Natural killer cell (primary cell): ENCODE measurements at regions not wholly inside any gene's neighbourhood (a gene's known extent, or its start where the extent isn't known, plus 50 kb on each side); places are given as distances from the start of the nearest gene placed in this dataset.

Source experiments
- ATAC-seq, 3 donors: fragments of 150-1000 bp in 2 of 3; fragments of 200-7000 bp in 1 of 3; cut with Tn5 transposase; 1 replicate in 1 of 3; 2 replicates in 2 of 3; pipeline ENCODE4 v1.10.0; 2021; ENCODE audit warnings: mild to moderate bottlenecking in 2 of 3, moderate library complexity in 2 of 3
- DNase-seq, 2 donors: peaks; one replicate each; pipeline versions ENCODE4 v3.0.0 to v3.0.0-alpha.2; 2013 to 2021; ENCODE audit warnings: mixed read lengths in 1 of 2
- H3K27ac ChIP-seq: one replicate; pipeline ENCODE4 v1.5.1; 2013; ENCODE audit warnings: mild to moderate bottlenecking, low read length
- H3K27me3 ChIP-seq: one replicate; pipeline ENCODE4 v1.6.1; 2013; ENCODE audit warnings: low read length; ENCODE audit not compliant: control insufficient read depth, insufficient read depth
- H3K36me3 ChIP-seq: one replicate; pipeline ENCODE4 v1.6.1; 2013; ENCODE audit warnings: low read length; ENCODE audit not compliant: control insufficient read depth, insufficient read depth
- H3K4me1 ChIP-seq: one replicate; pipeline ENCODE4 v1.6.1; 2013; ENCODE audit warnings: low read length; ENCODE audit not compliant: control insufficient read depth, insufficient read depth
- H3K4me3 ChIP-seq: one replicate; pipeline ENCODE4 v1.5.1; 2013; ENCODE audit warnings: low read length
- H3K9me3 ChIP-seq: one replicate; pipeline ENCODE4 v1.6.1; 2013; ENCODE audit warnings: low read length; ENCODE audit not compliant: control insufficient read depth, insufficient read depth
- H3K27ac Mint-ChIP-seq, 2 donors: one replicate each; pipeline ENCODE4 v1.8.0; 2022; ENCODE audit warnings: mild to moderate bottlenecking in 2 of 2, mixed read lengths in 2 of 2, moderate library complexity in 1 of 2
- H3K27me3 Mint-ChIP-seq, 2 donors: one replicate each; pipeline ENCODE4 v1.8.0; 2022; ENCODE audit warnings: low read depth in 2 of 2, mixed read lengths in 2 of 2
- H3K36me3 Mint-ChIP-seq: one replicate; pipeline ENCODE4 v1.8.0; 2022; ENCODE audit warnings: mixed read lengths
- H3K4me1 Mint-ChIP-seq, 2 donors: one replicate each; pipeline ENCODE4 v1.8.0; 2022; ENCODE audit warnings: mixed read lengths in 2 of 2
- H3K4me3 Mint-ChIP-seq: one replicate; pipeline ENCODE4 v1.8.0; 2022; ENCODE audit warnings: mild to moderate bottlenecking, moderate library complexity, mixed read lengths
- H3K9me3 Mint-ChIP-seq, 2 donors: one replicate each; pipeline ENCODE4 v1.8.0; 2022; ENCODE audit warnings: mixed read lengths in 2 of 2
- WGBS: methylation state at CpG from one replicate; pipeline ENCODE4 v1.1.7; 2013; ENCODE audit warnings: missing lambda C conversion rate; ENCODE audit not compliant: insufficient coverage; 5-methylcytosine and 5-hydroxymethylcytosine counted together
- intact Hi-C: fragments of 100-400 bp; cut with micrococcal nuclease; formaldehyde crosslinking; loops from one replicate; pipeline ENCODE4 v1.14.2; 2022
- TF ChIP-seq, protein P1 (sequence below): fragments of 200-600 bp; IDR thresholded peaks from one replicate; pipeline ENCODE4 v1.8.0; 2022; ENCODE audit warnings: antibody characterized with exemption

DNA sequence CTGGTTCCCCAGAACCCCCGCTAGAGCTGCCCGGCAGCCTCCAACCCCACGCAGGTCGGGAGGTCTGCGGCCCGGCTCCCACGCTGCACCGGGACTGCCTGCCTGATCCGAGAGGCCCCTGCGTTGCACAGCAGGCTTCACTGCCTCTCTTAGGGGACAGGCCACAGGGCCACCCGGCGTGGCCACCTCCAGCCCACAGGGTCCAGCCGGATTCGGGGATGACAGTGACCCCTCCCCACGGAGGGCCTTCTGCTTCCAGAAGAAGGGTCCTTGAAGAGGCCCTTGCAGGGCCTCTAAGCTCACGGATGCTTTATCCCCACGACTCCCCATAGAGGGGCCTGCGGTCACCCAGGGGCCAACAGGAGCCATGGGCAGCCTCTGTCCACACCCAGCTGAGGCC is 66.1 kb upstream of the PPP1R26 start:
- no peak for DNase-seq
- intact Hi-C loops: loop anchor here (5.0 kb wide), 2 partner anchors 716 to 961 kb away; no protein-coding TSS in a partner anchor
- Mint-ChIP-seq H3K27ac (no peak overlapping the region), H3K4me1 (no peaks in the 10 kb centered on the region), H3K27me3 (peaks cover 0 to 2% of the 10 kb centered on the region in 2 donors), H3K9me3 (no peaks in the 10 kb centered on the region), H3K36me3 (no peaks in the 10 kb centered on the region), H3K4me3 (no peak overlapping the region)
- no peak overlapping the region for H3K4me3 ChIP-seq
- no peaks in the 10 kb centered on the region for H3K36me3 ChIP-seq
- H3K4me1 ChIP-seq: no peaks in the 10 kb centered on the region
- no peaks in the 10 kb centered on the region for H3K9me3 ChIP-seq
- 88% methylated on average over 18 of the region's 18 CpGs for WGBS
- H3K27me3 ChIP-seq: no peaks in the 10 kb centered on the region
- ATAC-seq: no peak
- TF ChIP-seq, protein P1, sequence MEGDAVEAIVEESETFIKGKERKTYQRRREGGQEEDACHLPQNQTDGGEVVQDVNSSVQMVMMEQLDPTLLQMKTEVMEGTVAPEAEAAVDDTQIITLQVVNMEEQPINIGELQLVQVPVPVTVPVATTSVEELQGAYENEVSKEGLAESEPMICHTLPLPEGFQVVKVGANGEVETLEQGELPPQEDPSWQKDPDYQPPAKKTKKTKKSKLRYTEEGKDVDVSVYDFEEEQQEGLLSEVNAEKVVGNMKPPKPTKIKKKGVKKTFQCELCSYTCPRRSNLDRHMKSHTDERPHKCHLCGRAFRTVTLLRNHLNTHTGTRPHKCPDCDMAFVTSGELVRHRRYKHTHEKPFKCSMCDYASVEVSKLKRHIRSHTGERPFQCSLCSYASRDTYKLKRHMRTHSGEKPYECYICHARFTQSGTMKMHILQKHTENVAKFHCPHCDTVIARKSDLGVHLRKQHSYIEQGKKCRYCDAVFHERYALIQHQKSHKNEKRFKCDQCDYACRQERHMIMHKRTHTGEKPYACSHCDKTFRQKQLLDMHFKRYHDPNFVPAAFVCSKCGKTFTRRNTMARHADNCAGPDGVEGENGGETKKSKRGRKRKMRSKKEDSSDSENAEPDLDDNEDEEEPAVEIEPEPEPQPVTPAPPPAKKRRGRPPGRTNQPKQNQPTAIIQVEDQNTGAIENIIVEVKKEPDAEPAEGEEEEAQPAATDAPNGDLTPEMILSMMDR: no peak
- no peak overlapping the region for H3K27ac ChIP-seq

DNA sequence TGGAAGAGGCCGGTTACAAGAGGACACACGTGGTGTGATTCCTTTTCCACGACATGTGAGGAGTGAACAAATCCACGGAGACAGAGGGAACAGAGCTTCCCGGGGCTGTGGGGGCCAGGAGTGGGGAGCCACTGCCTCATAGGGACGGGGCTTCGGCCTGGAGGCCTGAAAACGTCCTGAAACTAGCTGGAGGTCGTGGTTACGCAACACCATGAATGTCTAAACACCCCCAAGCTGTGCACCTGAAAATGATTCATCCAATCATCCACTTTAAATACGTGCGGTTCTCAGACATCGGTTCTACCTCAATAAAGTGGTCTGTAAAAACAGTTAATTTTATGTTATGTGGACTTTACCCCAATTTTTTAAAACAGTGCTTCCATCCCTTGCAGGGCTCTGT is 65.3 kb upstream of the PPP1R26 start:
- Mint-ChIP-seq H3K36me3 (no peaks in the 10 kb centered on the region), H3K4me1 (no peaks in the 10 kb centered on the region), H3K4me3 (no peak overlapping the region), H3K27ac (no peak overlapping the region), H3K27me3 (peaks cover 0 to 2% of the 10 kb centered on the region in 2 donors), H3K9me3 (no peaks in the 10 kb centered on the region)
- no peaks in the 10 kb centered on the region for H3K9me3 ChIP-seq
- DNase-seq (no peak), ATAC-seq (no peak)
- intact Hi-C loops: loop anchor here (5.0 kb wide), 2 partner anchors 717 to 962 kb away; no protein-coding TSS in a partner anchor
- H3K27me3 ChIP-seq: no peaks in the 10 kb centered on the region
- H3K27ac ChIP-seq: no peak overlapping the region
- WGBS: 76% methylated on average over 11 of the region's 13 CpGs
- H3K4me1 ChIP-seq: no peaks in the 10 kb centered on the region
- TF ChIP-seq, protein P1: no peak
- H3K4me3 ChIP-seq: no peak overlapping the region
- no peaks in the 10 kb centered on the region for H3K36me3 ChIP-seq

DNA sequence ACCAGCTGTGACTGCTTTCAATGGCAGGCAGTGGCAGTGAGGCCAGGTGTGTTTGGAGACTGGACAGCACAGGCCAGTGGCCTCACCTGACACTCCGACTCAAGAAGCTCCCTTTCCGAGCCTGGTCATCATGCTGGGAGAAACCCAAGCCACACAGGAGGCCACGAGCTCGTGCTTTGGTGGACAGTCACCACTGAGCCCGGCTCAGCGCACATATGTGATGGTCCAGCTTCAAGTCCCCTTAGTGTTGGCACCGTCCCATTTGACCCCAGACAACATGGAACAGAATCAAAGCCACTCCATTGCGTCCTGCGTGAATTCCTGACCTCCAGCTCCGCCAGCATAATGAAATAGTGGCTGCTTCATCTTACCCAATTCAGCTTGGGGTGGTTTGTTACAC is 64.0 kb upstream of the PPP1R26 start:
- H3K4me3 ChIP-seq: no peak overlapping the region
- Mint-ChIP-seq H3K9me3 (no peaks in the 10 kb centered on the region), H3K4me3 (no peak overlapping the region), H3K36me3 (no peaks in the 10 kb centered on the region), H3K27ac (no peak overlapping the region), H3K27me3 (no peaks in the 10 kb centered on the region), H3K4me1 (no peaks in the 10 kb centered on the region)
- TF ChIP-seq, protein P1: no peak
- DNase-seq (no peak), ATAC-seq (no peak)
- no peak overlapping the region for H3K27ac ChIP-seq
- no peaks in the 10 kb centered on the region for H3K4me1 ChIP-seq
- H3K9me3 ChIP-seq: no peaks in the 10 kb centered on the region
- no peaks in the 10 kb centered on the region for H3K27me3 ChIP-seq
- intact Hi-C loops: no loop called here
- no peaks in the 10 kb centered on the region for H3K36me3 ChIP-seq
- 89% methylated on average over 10 of the region's 10 CpGs for WGBS

DNA sequence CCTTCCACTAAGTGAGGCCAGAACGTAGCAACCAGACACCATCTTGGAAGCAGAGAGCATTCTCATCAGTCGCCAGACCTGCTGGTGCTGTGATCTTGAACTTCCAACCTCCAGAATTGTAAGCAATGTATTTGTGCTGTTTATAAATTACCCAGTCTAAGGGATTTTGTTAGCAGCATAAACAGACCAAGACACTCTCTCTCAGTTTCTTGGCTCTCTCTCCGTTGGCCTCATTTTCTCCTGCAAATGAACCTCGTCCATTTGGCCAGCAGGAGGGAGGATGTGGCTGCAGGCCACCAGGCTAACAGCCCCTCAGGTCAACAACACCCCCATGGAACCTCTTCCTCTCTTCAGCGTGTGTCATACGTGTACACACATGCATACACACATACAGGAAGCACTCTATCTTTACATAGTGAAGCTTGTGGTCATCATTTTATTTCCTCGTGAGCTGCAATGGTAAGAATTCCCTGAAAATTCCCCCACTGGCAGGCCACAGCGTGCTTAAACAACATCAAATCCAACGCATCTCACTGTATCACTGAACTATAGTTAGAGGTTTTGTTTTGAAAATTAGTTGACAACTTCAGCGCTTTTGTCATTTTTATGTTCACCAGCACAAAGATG is 62.8 kb upstream of the PPP1R26 start:
- intact Hi-C loops: no loop called here
- Histone ChIP-seq H3K9me3 (no peaks in the 10 kb centered on the region), H3K4me1 (no peaks in the 10 kb centered on the region), H3K4me3 (no peak overlapping the region), H3K36me3 (no peaks in the 10 kb centered on the region), H3K27ac (no peak overlapping the region), H3K27me3 (no peaks in the 10 kb centered on the region)
- H3K36me3 Mint-ChIP-seq: no peaks in the 10 kb centered on the region
- no peak overlapping the region for H3K27ac Mint-ChIP-seq
- no peaks in the 10 kb centered on the region for H3K9me3 Mint-ChIP-seq
- DNase-seq: no peak
- TF ChIP-seq, protein P1: no peak
- H3K4me3 Mint-ChIP-seq: no peak overlapping the region
- no peaks in the 10 kb centered on the region for H3K4me1 Mint-ChIP-seq
- 78% methylated on average over 9 of the region's 10 CpGs for WGBS
- no peaks in the 10 kb centered on the region for H3K27me3 Mint-ChIP-seq
- no peak for ATAC-seq
